ENCODE measurements at regions not wholly inside any gene's neighbourhood (a gene's known extent, or its start where the extent isn't known, plus 50 kb on each side); places are given as distances from the start of the nearest gene placed in this dataset.

DNA sequence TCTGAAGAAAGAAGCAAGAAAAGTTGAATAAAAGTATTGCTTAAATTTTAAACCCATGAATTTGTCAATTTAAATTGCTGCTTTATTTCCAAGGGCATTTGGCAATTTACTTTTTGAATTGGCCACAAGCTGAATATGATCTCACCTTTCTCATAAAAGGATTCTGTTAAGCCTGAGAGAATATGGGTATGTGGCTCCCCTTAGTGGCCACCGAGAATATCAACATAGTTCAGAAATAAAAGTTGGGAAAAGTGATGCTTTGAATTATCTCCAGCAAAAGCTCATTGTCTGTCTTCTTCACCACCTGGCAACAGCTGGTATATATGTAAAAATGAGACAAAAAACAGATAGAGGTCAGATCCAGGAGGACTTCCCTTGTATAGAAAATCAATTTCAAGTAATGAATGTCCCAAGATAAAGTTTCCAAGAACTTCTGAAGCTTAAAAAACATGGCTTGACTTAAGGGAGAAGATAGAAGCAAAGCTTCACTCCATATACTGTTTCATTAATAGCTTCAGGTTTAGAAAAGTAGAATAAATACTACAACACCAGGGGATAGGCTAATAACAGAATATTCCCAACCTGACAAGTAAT, 290.7 kb upstream of the FAM241A start:
- DNase-seq (ENCODE audit: extremely low spot score), result peak; percentile 7
- ChIA-PET CTCF (interaction anchor here (0.8 to 2.7 kb wide), 19 partner anchors 9 to 222 kb away, joined by 3 to 15 read pairs (median 4); no protein-coding TSS in a partner anchor), POLR2A (no interaction called here)
- TF ChIP-seq, protein P1, sequence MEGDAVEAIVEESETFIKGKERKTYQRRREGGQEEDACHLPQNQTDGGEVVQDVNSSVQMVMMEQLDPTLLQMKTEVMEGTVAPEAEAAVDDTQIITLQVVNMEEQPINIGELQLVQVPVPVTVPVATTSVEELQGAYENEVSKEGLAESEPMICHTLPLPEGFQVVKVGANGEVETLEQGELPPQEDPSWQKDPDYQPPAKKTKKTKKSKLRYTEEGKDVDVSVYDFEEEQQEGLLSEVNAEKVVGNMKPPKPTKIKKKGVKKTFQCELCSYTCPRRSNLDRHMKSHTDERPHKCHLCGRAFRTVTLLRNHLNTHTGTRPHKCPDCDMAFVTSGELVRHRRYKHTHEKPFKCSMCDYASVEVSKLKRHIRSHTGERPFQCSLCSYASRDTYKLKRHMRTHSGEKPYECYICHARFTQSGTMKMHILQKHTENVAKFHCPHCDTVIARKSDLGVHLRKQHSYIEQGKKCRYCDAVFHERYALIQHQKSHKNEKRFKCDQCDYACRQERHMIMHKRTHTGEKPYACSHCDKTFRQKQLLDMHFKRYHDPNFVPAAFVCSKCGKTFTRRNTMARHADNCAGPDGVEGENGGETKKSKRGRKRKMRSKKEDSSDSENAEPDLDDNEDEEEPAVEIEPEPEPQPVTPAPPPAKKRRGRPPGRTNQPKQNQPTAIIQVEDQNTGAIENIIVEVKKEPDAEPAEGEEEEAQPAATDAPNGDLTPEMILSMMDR (IDR thresholded peaks at IDR 0.05; ENCODE audit: control extremely low read depth, extremely low read depth, low read depth, missing control alignments), result peak; percentile 63

DNA sequence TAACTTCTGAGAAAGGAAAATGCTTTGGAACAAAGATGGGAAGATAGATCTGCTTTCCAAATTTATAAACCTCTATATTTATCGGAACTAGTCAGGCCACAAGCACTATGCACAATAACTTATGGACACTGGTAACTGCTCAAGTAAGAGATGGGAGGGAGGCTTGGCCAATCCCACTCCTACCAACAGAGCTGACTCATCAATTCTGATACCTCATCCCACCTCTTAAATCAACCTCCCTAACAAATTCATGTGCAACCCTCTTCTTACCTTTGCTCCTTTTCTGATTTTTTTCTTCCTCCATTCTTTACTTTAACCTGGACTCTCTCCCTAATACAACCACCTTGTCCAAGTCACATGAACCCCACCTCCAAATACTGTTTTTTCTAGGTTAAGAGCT, 289.9 kb upstream of the FAM241A start:
- POLR2A ChIA-PET, result no interaction called here
- CTCF ChIA-PET, result interaction anchor here (0.8 to 2.7 kb wide), 14 partner anchors 10 to 222 kb away, joined by 3 to 15 read pairs (median 3); no protein-coding TSS in a partner anchor
- DNase-seq (ENCODE audit: extremely low spot score), result no peak
- TF ChIP-seq, protein P1 (IDR thresholded peaks at IDR 0.05; ENCODE audit: control extremely low read depth, extremely low read depth, low read depth, missing control alignments), result no peak

DNA sequence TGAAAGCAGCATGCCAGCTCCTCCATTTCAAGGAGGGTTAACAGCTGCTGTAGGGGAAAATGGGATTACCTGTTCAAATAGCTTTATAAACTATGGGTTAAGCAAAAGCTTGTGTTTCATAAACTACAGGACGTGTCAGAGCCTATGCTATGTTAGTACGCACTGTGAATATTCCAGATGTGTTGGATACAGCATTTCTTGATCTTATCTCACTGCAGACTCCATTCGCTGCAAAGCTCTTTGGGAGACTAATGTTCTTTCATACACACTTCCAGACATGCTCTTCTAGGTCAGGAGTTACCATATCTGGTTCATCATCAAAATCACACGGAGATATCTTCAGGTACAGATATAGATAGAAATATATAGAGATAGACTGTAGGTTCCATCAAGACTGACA, 281.2 kb upstream of the FAM241A start:
- DNase-seq (ENCODE audit: extremely low spot score), result no peak
- CTCF ChIA-PET, result interaction anchor here (1.0 to 1.2 kb wide), 4 partner anchors 9 to 25 kb away, joined by 3 to 4 read pairs (median 3); no protein-coding TSS in a partner anchor
- POLR2A ChIA-PET, result no interaction called here
- TF ChIP-seq, protein P1 (IDR thresholded peaks at IDR 0.05; ENCODE audit: control extremely low read depth, extremely low read depth, low read depth, missing control alignments), result no peak

DNA sequence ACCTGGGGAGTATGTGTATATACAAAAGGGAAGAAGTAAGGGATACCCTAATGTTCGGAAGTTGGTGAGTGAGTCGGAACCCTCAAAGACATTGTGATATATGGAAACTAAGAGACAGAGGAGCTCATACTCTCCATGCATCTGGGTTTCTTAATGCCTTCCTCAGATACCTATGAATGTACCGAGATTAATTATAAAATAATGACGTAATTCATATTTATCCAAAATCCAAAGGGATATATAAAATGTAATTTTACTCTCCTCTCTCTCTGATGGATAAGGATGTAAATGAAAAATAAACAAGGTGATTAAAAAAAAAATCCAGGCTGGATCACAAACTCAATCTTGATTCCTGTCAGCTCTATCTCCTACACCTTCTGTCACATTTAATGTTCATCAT, 275.9 kb upstream of the FAM241A start:
- TF ChIP-seq, protein P1 (IDR thresholded peaks at IDR 0.05; ENCODE audit: control extremely low read depth, extremely low read depth, low read depth, missing control alignments), result no peak
- CTCF ChIA-PET, result interaction anchor here (1.0 to 2.6 kb wide), 3 partner anchors 9 to 15 kb away, joined by 3 to 7 read pairs (median 3); no protein-coding TSS in a partner anchor

DNA sequence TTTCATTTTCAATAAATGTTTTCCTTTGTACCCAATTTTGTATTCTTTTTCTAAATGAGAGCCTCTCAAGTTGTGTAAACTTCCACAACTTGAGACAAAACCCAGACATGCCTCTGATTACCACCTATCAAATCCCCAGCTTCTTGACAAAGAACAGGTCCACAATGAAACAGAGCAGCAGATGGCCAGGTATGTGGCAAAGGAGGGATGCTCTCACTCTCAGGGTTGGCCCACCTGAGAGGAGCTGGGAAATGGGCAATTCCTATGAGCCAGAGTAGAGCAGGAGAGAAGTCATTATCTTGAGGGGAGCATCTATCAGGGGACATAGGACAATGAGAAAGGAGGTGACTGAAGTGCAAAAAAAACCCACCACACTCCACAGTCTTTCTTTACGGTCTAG, 273.5 kb upstream of the FAM241A start:
- DNase-seq (ENCODE audit: extremely low spot score), result no peak
- CTCF ChIA-PET, result interaction anchor here (1.0 to 2.0 kb wide), 2 partner anchors 9 to 14 kb away, joined by 3 to 4 read pairs; no protein-coding TSS in a partner anchor
- TF ChIP-seq, protein P1 (IDR thresholded peaks at IDR 0.05; ENCODE audit: control extremely low read depth, extremely low read depth, low read depth, missing control alignments), result no peak
- POLR2A ChIA-PET, result no interaction called here

More for the DNA sequence above, 275.9 kb upstream of the FAM241A start:
- DNase-seq (ENCODE audit: extremely low spot score), result no peak
- POLR2A ChIA-PET, result no interaction called here

DNA sequence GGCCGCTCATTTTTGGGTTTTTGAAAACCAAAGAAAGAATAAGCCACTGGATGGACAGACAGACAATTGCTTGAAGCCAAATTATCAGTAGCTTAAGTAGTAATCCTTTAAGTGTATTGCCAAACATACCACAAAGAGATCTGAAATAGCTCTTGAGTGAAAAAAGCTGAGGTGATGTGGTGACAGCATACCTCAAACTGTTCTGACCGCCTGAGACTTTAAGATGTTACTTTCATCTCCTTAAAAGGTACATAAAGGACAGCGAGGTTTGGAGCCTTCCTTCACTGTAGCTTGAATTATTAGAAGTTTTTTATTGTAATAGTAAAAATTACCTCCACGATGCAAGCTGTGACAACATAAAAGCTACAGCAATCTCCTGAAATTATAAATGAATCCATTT, 271.5 kb upstream of the FAM241A start:
- no peak for DNase-seq (ENCODE audit: extremely low spot score)
- CTCF ChIA-PET, result interaction anchor here (1.0 to 1.2 kb wide), 3 partner anchors 10 to 15 kb away, joined by 3 to 6 read pairs (median 4); no protein-coding TSS in a partner anchor
- TF ChIP-seq, protein P1 (IDR thresholded peaks at IDR 0.05; ENCODE audit: control extremely low read depth, extremely low read depth, low read depth, missing control alignments), result no peak
- POLR2A ChIA-PET, result no interaction called here
